HG03280 (cell line): ENCODE measurements at regions not wholly inside any gene's neighbourhood (a gene's known extent, or its start where the extent isn't known, plus 50 kb on each side); places are given as distances from the start of the nearest gene placed in this dataset.
"Not testable (repeated sequence)": the region's sequence is repeated elsewhere in the genome, so short reads cannot be mapped to it uniquely, and the experiment has no call there.

ENCODE experiments used
- ATAC-seq: cut with Tn5 transposase; IDR thresholded peaks from one replicate; pipeline ENCODE4 v1.9.1; 2021; ENCODE audit warnings: mild to moderate bottlenecking, moderate library complexity; ENCODE audit not compliant: unreplicated experiment

GRCh38 chr10:56104923-56105322 lies 256.1 kb downstream of the ZWINT start:
- ATAC-seq = no peak

- no peak for ATAC-seq
Observed at GRCh38 chr10:56104487-56104886, 256.6 kb downstream of the ZWINT start.

- ATAC-seq = no peak
Observed at GRCh38 chr10:56096226-56096517, 264.9 kb downstream of the ZWINT start.

- ATAC-seq = no peak
Observed at GRCh38 chr10:56095506-56096225, 265.4 kb downstream of the ZWINT start.

GRCh38 chr10:56093645-56094044 lies 267.4 kb downstream of the ZWINT start:
- not testable (repeated sequence) for ATAC-seq

GRCh38 chr10:56091872-56092271 lies 269.2 kb downstream of the ZWINT start:
- ATAC-seq = no peak

- ATAC-seq = no peak
Observed at GRCh38 chr10:56090914-56091540, 270.0 kb downstream of the ZWINT start.

- ATAC-seq = no peak
Observed at GRCh38 chr10:56085406-56086122, 275.5 kb downstream of the ZWINT start.

GRCh38 chr10:56082169-56082568 lies 278.9 kb downstream of the ZWINT start:
- no peak for ATAC-seq

- no peak for ATAC-seq
Observed at GRCh38 chr10:56068473-56069263, 292.4 kb downstream of the ZWINT start.

- ATAC-seq = no peak
Observed at GRCh38 chr10:56068040-56068439, 293.0 kb downstream of the ZWINT start.

GRCh38 chr10:56063642-56064041 lies 297.4 kb downstream of the ZWINT start:
- ATAC-seq = no peak

GRCh38 chr10:56057860-56058259 lies 303.2 kb downstream of the ZWINT start:
- ATAC-seq = no peak

- no peak for ATAC-seq
Observed at GRCh38 chr10:56035489-56035888, 325.6 kb downstream of the ZWINT start.

GRCh38 chr10:56028298-56029132 lies 332.5 kb downstream of the ZWINT start:
- ATAC-seq = no peak

- ATAC-seq = no peak
Observed at GRCh38 chr10:56012101-56012500, 349.0 kb downstream of the ZWINT start.

- no peak for ATAC-seq
Observed at GRCh38 chr10:56003555-56003954, 357.5 kb downstream of the ZWINT start.

- no peak for ATAC-seq
Observed at GRCh38 chr10:55989188-55989587, 371.9 kb downstream of the ZWINT start.

- no peak for ATAC-seq
Observed at GRCh38 chr10:55979203-55979602, 381.9 kb downstream of the ZWINT start.

- ATAC-seq = no peak
Observed at GRCh38 chr10:55966101-55966500, 395.0 kb downstream of the ZWINT start.

GRCh38 chr10:55943403-55943802 lies 417.7 kb downstream of the ZWINT start:
- no peak for ATAC-seq
